ENCODE measurements at regions not wholly inside any gene's neighbourhood (a gene's known extent, or its start where the extent isn't known, plus 50 kb on each side); places are given as distances from the start of the nearest gene placed in this dataset.

- DNase-seq (ENCODE audit: low spot score): no peak
- TF ChIP-seq, protein P1, sequence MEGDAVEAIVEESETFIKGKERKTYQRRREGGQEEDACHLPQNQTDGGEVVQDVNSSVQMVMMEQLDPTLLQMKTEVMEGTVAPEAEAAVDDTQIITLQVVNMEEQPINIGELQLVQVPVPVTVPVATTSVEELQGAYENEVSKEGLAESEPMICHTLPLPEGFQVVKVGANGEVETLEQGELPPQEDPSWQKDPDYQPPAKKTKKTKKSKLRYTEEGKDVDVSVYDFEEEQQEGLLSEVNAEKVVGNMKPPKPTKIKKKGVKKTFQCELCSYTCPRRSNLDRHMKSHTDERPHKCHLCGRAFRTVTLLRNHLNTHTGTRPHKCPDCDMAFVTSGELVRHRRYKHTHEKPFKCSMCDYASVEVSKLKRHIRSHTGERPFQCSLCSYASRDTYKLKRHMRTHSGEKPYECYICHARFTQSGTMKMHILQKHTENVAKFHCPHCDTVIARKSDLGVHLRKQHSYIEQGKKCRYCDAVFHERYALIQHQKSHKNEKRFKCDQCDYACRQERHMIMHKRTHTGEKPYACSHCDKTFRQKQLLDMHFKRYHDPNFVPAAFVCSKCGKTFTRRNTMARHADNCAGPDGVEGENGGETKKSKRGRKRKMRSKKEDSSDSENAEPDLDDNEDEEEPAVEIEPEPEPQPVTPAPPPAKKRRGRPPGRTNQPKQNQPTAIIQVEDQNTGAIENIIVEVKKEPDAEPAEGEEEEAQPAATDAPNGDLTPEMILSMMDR (IDR thresholded peaks at IDR 0.05; ENCODE audit: extremely low read depth, missing control alignments): no peak
These were observed 991.2 kb downstream of the TUSC7 start for GRCh38 chr3:117700573-117701360.

DNA sequence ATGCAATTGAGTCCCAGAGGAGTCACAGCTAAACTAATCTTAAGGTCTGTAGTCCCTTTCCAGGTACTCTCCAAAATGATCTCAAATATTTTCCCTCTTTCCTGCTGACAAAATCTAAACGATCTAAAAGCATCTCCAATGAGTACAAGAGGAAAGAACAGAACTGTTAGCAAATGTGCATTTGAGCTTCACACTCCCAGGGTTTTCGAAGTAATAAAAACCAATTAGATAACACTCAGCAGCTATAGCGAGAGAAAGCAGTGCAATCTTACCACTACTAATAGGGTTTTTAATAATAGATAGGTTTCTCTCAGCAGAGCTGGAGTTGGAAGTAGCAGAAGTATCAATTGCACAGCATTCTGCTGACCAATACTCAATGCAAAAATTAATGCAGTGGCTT lies 995.4 kb downstream of the TUSC7 start:
- DNase-seq (ENCODE audit: low spot score): no peak
- TF ChIP-seq, protein P1 (IDR thresholded peaks at IDR 0.05; ENCODE audit: extremely low read depth, missing control alignments): no peak

DNA sequence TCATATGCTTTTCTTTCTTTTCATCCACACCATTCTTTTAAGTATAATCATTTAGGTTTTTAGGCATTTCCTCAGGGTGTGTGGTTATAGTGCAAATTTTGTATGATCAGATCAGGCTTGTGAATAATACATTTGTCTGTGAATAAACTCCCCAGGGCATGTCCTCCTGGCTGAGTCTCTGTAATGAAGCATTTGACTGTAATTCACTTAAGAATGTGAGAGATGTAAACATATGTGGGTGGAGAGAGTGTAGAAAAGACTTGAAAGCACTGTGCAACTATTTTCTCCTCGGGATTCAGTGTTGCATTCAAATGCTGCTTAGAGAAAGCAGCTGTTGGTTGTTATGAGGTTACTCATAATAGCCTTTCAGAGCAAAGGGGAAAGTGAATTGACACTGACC lies 996.5 kb downstream of the TUSC7 start:
- TF ChIP-seq, protein P1 (IDR thresholded peaks at IDR 0.05; ENCODE audit: extremely low read depth, missing control alignments): no peak
- no peak for DNase-seq (ENCODE audit: low spot score)

- no peak for DNase-seq (ENCODE audit: low spot score)
- TF ChIP-seq, protein P1 (IDR thresholded peaks at IDR 0.05; ENCODE audit: extremely low read depth, missing control alignments): no peak
These were observed 997.2 kb downstream of the TUSC7 start for GRCh38 chr3:117706756-117707155.

- no peak for DNase-seq (ENCODE audit: low spot score)
- TF ChIP-seq, protein P1 (IDR thresholded peaks at IDR 0.05; ENCODE audit: extremely low read depth, missing control alignments): no peak
These were observed 999.0 kb downstream of the TUSC7 start for GRCh38 chr3:117708601-117709000.

DNA sequence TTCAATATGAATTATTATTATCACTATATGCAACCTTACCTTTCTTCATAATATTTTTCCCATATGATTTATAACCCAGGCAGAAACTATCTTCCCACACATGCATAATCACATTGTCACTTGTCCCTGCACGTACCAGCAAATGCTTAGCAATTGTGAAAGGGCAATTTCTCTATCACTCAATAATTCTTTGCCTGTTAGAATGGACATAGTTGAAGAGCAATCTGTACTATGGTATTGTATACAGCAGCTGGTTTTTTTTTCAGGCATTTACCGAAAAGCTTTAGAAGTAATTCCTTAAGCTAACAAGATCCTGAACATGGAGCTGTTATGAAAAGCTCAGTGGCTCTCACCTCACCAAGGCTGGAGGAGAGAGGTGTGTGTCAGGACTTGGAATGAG lies 999.5 kb downstream of the TUSC7 start:
- TF ChIP-seq, protein P1 (IDR thresholded peaks at IDR 0.05; ENCODE audit: extremely low read depth, missing control alignments): no peak

GRCh38 chr3:117710501-117710900 lies 1000.9 kb downstream of the TUSC7 start:
- DNase-seq (ENCODE audit: low spot score): no peak
- TF ChIP-seq, protein P1 (IDR thresholded peaks at IDR 0.05; ENCODE audit: extremely low read depth, missing control alignments): no peak

More for the DNA sequence above, 999.5 kb downstream of the TUSC7 start:
- DNase-seq (ENCODE audit: low spot score): no peak

Data from GM20000 (cell line).